SIG-M5 (cell line): ENCODE measurements at regions not wholly inside any gene's neighbourhood (a gene's known extent, or its start where the extent isn't known, plus 50 kb on each side); places are given as distances from the start of the nearest gene placed in this dataset.

Experiments
- DNase-seq: peaks from one replicate; lab custom pipeline; 2025; lab: John Stamatoyannopoulos, UW

- no peak for DNase-seq
Measured at GRCh38 chr6:164917211-164917610, 392.2 kb downstream of the C6orf118 start.

- DNase-seq = no peak
Measured at GRCh38 chr6:164916087-164916486, 393.3 kb downstream of the C6orf118 start.

GRCh38 chr6:164911873-164912580 lies 397.4 kb downstream of the C6orf118 start:
- no peak for DNase-seq

- DNase-seq = no peak
Measured at GRCh38 chr6:164911151-164911550, 398.3 kb downstream of the C6orf118 start.

- no peak for DNase-seq
Measured at GRCh38 chr6:164906766-164907165, 402.6 kb downstream of the C6orf118 start.

- DNase-seq = no peak
Measured at GRCh38 chr6:164905311-164905710, 404.1 kb downstream of the C6orf118 start.

- DNase-seq = no peak
Measured at GRCh38 chr6:164898412-164898811, 411.0 kb downstream of the C6orf118 start.

- DNase-seq = no peak
Measured at GRCh38 chr6:164897523-164898235, 411.7 kb downstream of the C6orf118 start.

GRCh38 chr6:164889980-164890379 lies 419.4 kb downstream of the C6orf118 start:
- DNase-seq = no peak

GRCh38 chr6:164887660-164888059 lies 421.7 kb downstream of the C6orf118 start:
- DNase-seq = no peak

GRCh38 chr6:164882236-164882635 lies 427.2 kb downstream of the C6orf118 start:
- no peak for DNase-seq

- no peak for DNase-seq
Measured at GRCh38 chr6:164871783-164872182, 437.6 kb downstream of the C6orf118 start.

- DNase-seq = no peak
Measured at GRCh38 chr6:164870164-164870563, 439.2 kb downstream of the C6orf118 start.

GRCh38 chr6:164861967-164862366 lies 447.4 kb downstream of the C6orf118 start:
- DNase-seq = no peak

GRCh38 chr6:164859816-164860215 lies 449.6 kb downstream of the C6orf118 start:
- no peak for DNase-seq

- DNase-seq = no peak
Measured at GRCh38 chr6:164856138-164856537, 453.3 kb downstream of the C6orf118 start.

GRCh38 chr6:164855281-164855680 lies 454.1 kb downstream of the C6orf118 start:
- DNase-seq = no peak

GRCh38 chr6:164854526-164854925 lies 454.9 kb downstream of the C6orf118 start:
- no peak for DNase-seq

- no peak for DNase-seq
Measured at GRCh38 chr6:164845773-164846172, 463.6 kb downstream of the C6orf118 start.

- no peak for DNase-seq
Measured at GRCh38 chr6:164842085-164842484, 467.3 kb downstream of the C6orf118 start.

- no peak for DNase-seq
Measured at GRCh38 chr6:164838068-164838615, 471.3 kb downstream of the C6orf118 start.

GRCh38 chr6:164836486-164836885 lies 472.9 kb downstream of the C6orf118 start:
- DNase-seq = no peak

- DNase-seq = no peak
Measured at GRCh38 chr6:164832410-164832809, 477.0 kb downstream of the C6orf118 start.
